ENCODE measurements at regions not wholly inside any gene's neighbourhood (a gene's known extent, or its start where the extent isn't known, plus 50 kb on each side); places are given as distances from the start of the nearest gene placed in this dataset.

DNA sequence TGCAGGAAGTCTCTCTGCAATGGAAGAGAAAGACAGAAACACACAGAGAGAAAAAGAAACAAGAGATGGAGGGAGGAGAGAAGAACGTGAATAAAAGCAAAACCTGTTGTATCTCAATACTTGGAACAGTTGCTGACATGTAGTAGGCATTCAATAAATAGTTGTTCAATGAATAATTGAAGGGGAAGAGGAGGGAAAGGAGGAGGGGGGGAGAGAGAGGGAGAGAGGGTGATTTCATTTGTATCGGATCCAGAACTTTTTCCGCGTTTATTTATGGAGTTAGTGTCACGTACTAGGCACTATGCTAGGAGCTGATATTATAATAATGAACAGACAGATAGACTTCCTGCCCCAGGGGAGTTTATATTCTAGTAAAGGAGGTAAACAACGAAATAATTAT, 144.1 kb downstream of the OMA1 start:
- H3K79me2 ChIP-seq (ENCODE audit: control insufficient read depth, insufficient read depth, low read length): no peaks in the 10 kb centered on the region
- H3K27ac ChIP-seq (ENCODE audit: control insufficient read depth, insufficient read depth): no peak overlapping the region
- intact Hi-C loops (cut with micrococcal nuclease; ENCODE audit: unreplicated experiment) (loop anchor here (10.0 kb wide), 1 partner anchor 252 kb away; no protein-coding TSS in a partner anchor), in situ Hi-C loops (cut with MboI) (no loop called here)
- ChIA-PET RAD21 (ENCODE audit: unreplicated experiment) (no interaction called here), SMC1A (ENCODE audit: uncharacterized antibody, unreplicated experiment) (no interaction called here), POLR2A (no interaction called here), CTCF (no interaction called here)
- H3K4me2 ChIP-seq (ENCODE audit: control insufficient read depth, insufficient read depth): no peak overlapping the region
- H3K9ac ChIP-seq (ENCODE audit: control insufficient read depth, insufficient read depth, low read length): no peak overlapping the region
- H2AFZ ChIP-seq (ENCODE audit: control insufficient read depth, low read depth, low read length): no peak overlapping the region
- 44% methylated on average over 6 of the region's 6 CpGs for WGBS (ENCODE audit: insufficient coverage, insufficient replicate concordance, low lambda C conversion rate, missing lambda C conversion rate)
- H3K4me3 ChIP-seq: no peak overlapping the region
- no peaks in the 10 kb centered on the region for H3K27me3 ChIP-seq (replicated peaks in 1 of 2; ENCODE audit: control insufficient read depth in 2 of 2, insufficient read depth in 2 of 2, low read length in 1 of 2)
- H4K20me1 ChIP-seq (ENCODE audit: control insufficient read depth, insufficient read depth): no peaks in the 10 kb centered on the region
- no peaks in the 10 kb centered on the region for H3K4me1 ChIP-seq (ENCODE audit: control insufficient read depth, insufficient read depth, low read length)
- ATAC-seq (no peak), FAIRE-seq (no peak), DNase-seq (ENCODE audit: low read depth, low spot score) (no peak)
- H3K9me3 ChIP-seq (replicated peaks; ENCODE audit: control insufficient read depth, insufficient read depth, low read length): no peaks in the 10 kb centered on the region
- TF ChIP-seq DPF2 (IDR thresholded peaks at IDR 0.05) (no peak), MEF2B (IDR thresholded peaks at IDR 0.05; ENCODE audit: partially characterized antibody, poor library complexity, severe bottlenecking) (no peak), BCL11A (IDR thresholded peaks at IDR 0.05; ENCODE audit: low read depth, low read length) (no peak), POLR2AphosphoS5 (IDR thresholded peaks at IDR 0.05; ENCODE audit: low read length) (no peak), SUPT20H (IDR thresholded peaks at IDR 0.05; ENCODE audit: borderline replicate concordance, control insufficient read depth, low read depth, low read length) (no peak), ESRRA (IDR thresholded peaks at IDR 0.05; ENCODE audit: low read length) (no peak), NR2C2 (IDR thresholded peaks at IDR 0.05; ENCODE audit: borderline replicate concordance, control insufficient read depth, insufficient read length, low read depth) (no peak), SP1 (IDR thresholded peaks at IDR 0.05; ENCODE audit: low read depth, low read length) (no peak), TCF12 (IDR thresholded peaks at IDR 0.05; ENCODE audit: low read depth, low read length) (no peak), ZBED1 (IDR thresholded peaks at IDR 0.05; ENCODE audit: borderline replicate concordance) (no peak), CBX5 (IDR thresholded peaks at IDR 0.05; ENCODE audit: low read depth) (no peak)
- TF ChIP-seq, protein P1, sequence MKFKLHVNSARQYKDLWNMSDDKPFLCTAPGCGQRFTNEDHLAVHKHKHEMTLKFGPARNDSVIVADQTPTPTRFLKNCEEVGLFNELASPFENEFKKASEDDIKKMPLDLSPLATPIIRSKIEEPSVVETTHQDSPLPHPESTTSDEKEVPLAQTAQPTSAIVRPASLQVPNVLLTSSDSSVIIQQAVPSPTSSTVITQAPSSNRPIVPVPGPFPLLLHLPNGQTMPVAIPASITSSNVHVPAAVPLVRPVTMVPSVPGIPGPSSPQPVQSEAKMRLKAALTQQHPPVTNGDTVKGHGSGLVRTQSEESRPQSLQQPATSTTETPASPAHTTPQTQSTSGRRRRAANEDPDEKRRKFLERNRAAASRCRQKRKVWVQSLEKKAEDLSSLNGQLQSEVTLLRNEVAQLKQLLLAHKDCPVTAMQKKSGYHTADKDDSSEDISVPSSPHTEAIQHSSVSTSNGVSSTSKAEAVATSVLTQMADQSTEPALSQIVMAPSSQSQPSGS (IDR thresholded peaks at IDR 0.05; ENCODE audit: low read length): no peak
- TF ChIP-seq, protein P2, sequence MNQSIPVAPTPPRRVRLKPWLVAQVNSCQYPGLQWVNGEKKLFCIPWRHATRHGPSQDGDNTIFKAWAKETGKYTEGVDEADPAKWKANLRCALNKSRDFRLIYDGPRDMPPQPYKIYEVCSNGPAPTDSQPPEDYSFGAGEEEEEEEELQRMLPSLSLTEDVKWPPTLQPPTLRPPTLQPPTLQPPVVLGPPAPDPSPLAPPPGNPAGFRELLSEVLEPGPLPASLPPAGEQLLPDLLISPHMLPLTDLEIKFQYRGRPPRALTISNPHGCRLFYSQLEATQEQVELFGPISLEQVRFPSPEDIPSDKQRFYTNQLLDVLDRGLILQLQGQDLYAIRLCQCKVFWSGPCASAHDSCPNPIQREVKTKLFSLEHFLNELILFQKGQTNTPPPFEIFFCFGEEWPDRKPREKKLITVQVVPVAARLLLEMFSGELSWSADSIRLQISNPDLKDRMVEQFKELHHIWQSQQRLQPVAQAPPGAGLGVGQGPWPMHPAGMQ (IDR thresholded peaks at IDR 0.05; ENCODE audit: borderline replicate concordance): no peak
- TF ChIP-seq, protein P3, sequence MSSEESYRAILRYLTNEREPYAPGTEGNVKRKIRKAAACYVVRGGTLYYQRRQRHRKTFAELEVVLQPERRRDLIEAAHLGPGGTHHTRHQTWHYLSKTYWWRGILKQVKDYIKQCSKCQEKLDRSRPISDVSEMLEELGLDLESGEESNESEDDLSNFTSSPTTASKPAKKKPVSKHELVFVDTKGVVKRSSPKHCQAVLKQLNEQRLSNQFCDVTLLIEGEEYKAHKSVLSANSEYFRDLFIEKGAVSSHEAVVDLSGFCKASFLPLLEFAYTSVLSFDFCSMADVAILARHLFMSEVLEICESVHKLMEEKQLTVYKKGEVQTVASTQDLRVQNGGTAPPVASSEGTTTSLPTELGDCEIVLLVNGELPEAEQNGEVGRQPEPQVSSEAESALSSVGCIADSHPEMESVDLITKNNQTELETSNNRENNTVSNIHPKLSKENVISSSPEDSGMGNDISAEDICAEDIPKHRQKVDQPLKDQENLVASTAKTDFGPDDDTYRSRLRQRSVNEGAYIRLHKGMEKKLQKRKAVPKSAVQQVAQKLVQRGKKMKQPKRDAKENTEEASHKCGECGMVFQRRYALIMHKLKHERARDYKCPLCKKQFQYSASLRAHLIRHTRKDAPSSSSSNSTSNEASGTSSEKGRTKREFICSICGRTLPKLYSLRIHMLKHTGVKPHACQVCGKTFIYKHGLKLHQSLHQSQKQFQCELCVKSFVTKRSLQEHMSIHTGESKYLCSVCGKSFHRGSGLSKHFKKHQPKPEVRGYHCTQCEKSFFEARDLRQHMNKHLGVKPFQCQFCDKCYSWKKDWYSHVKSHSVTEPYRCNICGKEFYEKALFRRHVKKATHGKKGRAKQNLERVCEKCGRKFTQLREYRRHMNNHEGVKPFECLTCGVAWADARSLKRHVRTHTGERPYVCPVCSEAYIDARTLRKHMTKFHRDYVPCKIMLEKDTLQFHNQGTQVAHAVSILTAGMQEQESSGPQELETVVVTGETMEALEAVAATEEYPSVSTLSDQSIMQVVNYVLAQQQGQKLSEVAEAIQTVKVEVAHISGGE (CRISPR knock-in tag; IDR thresholded peaks at IDR 0.05): no peak
- TF ChIP-seq, protein P4, sequence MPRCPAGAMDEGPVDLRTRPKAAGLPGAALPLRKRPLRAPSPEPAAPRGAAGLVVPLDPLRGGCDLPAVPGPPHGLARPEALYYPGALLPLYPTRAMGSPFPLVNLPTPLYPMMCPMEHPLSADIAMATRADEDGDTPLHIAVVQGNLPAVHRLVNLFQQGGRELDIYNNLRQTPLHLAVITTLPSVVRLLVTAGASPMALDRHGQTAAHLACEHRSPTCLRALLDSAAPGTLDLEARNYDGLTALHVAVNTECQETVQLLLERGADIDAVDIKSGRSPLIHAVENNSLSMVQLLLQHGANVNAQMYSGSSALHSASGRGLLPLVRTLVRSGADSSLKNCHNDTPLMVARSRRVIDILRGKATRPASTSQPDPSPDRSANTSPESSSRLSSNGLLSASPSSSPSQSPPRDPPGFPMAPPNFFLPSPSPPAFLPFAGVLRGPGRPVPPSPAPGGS (IDR thresholded peaks at IDR 0.05; ENCODE audit: borderline replicate concordance, insufficient read depth, low read depth, low read length, poor library complexity, severe bottlenecking): no peak
- no peaks in the 10 kb centered on the region for H3K36me3 ChIP-seq (ENCODE audit: control insufficient read depth in 2 of 2, insufficient read depth in 2 of 2, low read length in 1 of 2)
- no TSS peak for BruUV-seq (replicated peaks)

All from GM12878 (cell line).